Neural cell (in vitro differentiated cells): ENCODE measurements at regions not wholly inside any gene's neighbourhood (a gene's known extent, or its start where the extent isn't known, plus 50 kb on each side); places are given as distances from the start of the nearest gene placed in this dataset.

ENCODE experiments used
- H2AFZ ChIP-seq: fragments of 200-600, 300-800 bp; sonication (generic), shearing (Covaris generic); 2 replicates; pipeline ENCODE4 v1.6.0; 2014; ENCODE audit warnings: low read depth, mild to moderate bottlenecking, antibody characterized with exemption, low read length, moderate library complexity
- H3F3A ChIP-seq: fragments of 200-600 bp; shearing (Covaris generic); 2 replicates; pipeline ENCODE4 v1.6.1; 2016; ENCODE audit warnings: mild to moderate bottlenecking, moderate library complexity, mixed read lengths, antibody characterized with exemption, low read length; ENCODE audit not compliant: insufficient read depth, poor library complexity, severe bottlenecking
- H3K27ac ChIP-seq: fragments of 200-600, 300-800 bp; sonication (generic), shearing (Covaris generic); 2 replicates; pipeline ENCODE4 v1.5.1; 2014; ENCODE audit warnings: mild to moderate bottlenecking, low read length, moderate library complexity
- H3K27me3 ChIP-seq: fragments of 300-800, 200-600 bp; sonication (generic), shearing (Covaris generic); 2 replicates; pipeline ENCODE4 v1.6.0; 2014; ENCODE audit warnings: mild to moderate bottlenecking, low read depth, low read length, moderate library complexity; ENCODE audit not compliant: insufficient read depth
- H3K36me3 ChIP-seq: fragments of 300-800, 200-600 bp; sonication (generic), shearing (Covaris generic); 2 replicates; pipeline ENCODE4 v1.5.1; 2014; ENCODE audit warnings: mild to moderate bottlenecking, antibody characterized with exemption, low read length, moderate library complexity; ENCODE audit not compliant: insufficient read depth
- H3K4me2 ChIP-seq: fragments of 300-800, 200-600 bp; sonication (generic), shearing (Covaris generic); 2 replicates; pipeline ENCODE4 v1.6.0; 2014; ENCODE audit warnings: mild to moderate bottlenecking, low read length
- H3K4me3 ChIP-seq: fragments of 300-800, 200-600 bp; sonication (generic), shearing (Covaris generic); 2 replicates; pipeline ENCODE4 v1.5.1; 2014; ENCODE audit warnings: mild to moderate bottlenecking, low read length, moderate library complexity
- H3K79me2 ChIP-seq: fragments of 200-600 bp; shearing (Covaris generic); replicated peaks from 2 replicates; pipeline ENCODE4 v1.6.0; 2014; ENCODE audit warnings: mild to moderate bottlenecking, low read length, moderate library complexity; ENCODE audit not compliant: insufficient read depth
- H3K9ac ChIP-seq: fragments of 300-800, 200-600 bp; sonication (generic), shearing (Covaris generic); 2 replicates; pipeline ENCODE4 v1.6.1; 2016; ENCODE audit warnings: mild to moderate bottlenecking, low read length, mixed read lengths
- H3K9me2 ChIP-seq: fragments of 200-600 bp; shearing (Covaris generic); 2 replicates; pipeline ENCODE4 v1.6.1; 2016; ENCODE audit warnings: mild to moderate bottlenecking, low read length, mixed read lengths; ENCODE audit not compliant: insufficient read depth
- H3K9me3 ChIP-seq: fragments of 200-600, 300-800 bp; sonication (generic), shearing (Covaris generic); 2 replicates; pipeline ENCODE4 v1.6.1; 2016; ENCODE audit warnings: mild to moderate bottlenecking, mixed run types, low read length, moderate library complexity, mixed read lengths
- H4K20me1 ChIP-seq: fragments of 200-600 bp; shearing (Covaris generic); 2 replicates; pipeline ENCODE4 v1.6.1; 2016; ENCODE audit warnings: mild to moderate bottlenecking, mixed run types; ENCODE audit not compliant: insufficient read depth
- EP300 ChIP-seq: fragments of 450-650 bp; conservative IDR thresholded peaks from 2 replicates; pipeline ENCODE4 v1.6.1; 2014; ENCODE audit warnings: antibody characterized with exemption, mild to moderate bottlenecking, moderate library complexity; ENCODE audit not compliant: poor library complexity, severe bottlenecking
- EZH2 ChIP-seq: fragments of 200-600, 300-800 bp; shearing (Covaris generic), sonication (generic); IDR thresholded peaks from 2 replicates; pipeline ENCODE4 v1.6.1; 2014; ENCODE audit warnings: antibody characterized with exemption, low read length, borderline replicate concordance, mild to moderate bottlenecking; ENCODE audit not compliant: insufficient read depth, poor library complexity, severe bottlenecking
- MXI1 ChIP-seq: fragments of 450-650 bp; conservative IDR thresholded peaks from 2 replicates; pipeline ENCODE4 v1.6.1; 2014; ENCODE audit warnings: antibody characterized with exemption, mild to moderate bottlenecking; ENCODE audit not compliant: poor library complexity, severe bottlenecking
- POLR2AphosphoS5 ChIP-seq: IDR thresholded peaks from 2 replicates; pipeline ENCODE4 v1.6.1; 2012
- RAD21 ChIP-seq: fragments of 450-650 bp; conservative IDR thresholded peaks from 2 replicates; pipeline ENCODE4 v1.6.1; 2014; ENCODE audit warnings: antibody characterized with exemption, mild to moderate bottlenecking, moderate library complexity
- SMC3 ChIP-seq: fragments of 450-650 bp; conservative IDR thresholded peaks from 2 replicates; pipeline ENCODE4 v1.6.1; 2014; ENCODE audit warnings: antibody characterized with exemption, mild to moderate bottlenecking, moderate library complexity; ENCODE audit not compliant: poor library complexity
- TAF1 ChIP-seq: IDR thresholded peaks from 2 replicates; pipeline ENCODE4 v1.6.1; 2012; ENCODE audit warnings: low read depth
- TF ChIP-seq, protein P1 (sequence below): fragments of 450-650 bp; IDR thresholded peaks from 2 replicates; pipeline ENCODE4 v1.5.1; 2014; ENCODE audit warnings: antibody characterized with exemption, mild to moderate bottlenecking, moderate library complexity; ENCODE audit not compliant: poor library complexity, severe bottlenecking
- TF ChIP-seq, protein P2 (sequence below): IDR thresholded peaks from 2 replicates; pipeline ENCODE4 v1.6.1; 2012; ENCODE audit warnings: borderline replicate concordance

DNA sequence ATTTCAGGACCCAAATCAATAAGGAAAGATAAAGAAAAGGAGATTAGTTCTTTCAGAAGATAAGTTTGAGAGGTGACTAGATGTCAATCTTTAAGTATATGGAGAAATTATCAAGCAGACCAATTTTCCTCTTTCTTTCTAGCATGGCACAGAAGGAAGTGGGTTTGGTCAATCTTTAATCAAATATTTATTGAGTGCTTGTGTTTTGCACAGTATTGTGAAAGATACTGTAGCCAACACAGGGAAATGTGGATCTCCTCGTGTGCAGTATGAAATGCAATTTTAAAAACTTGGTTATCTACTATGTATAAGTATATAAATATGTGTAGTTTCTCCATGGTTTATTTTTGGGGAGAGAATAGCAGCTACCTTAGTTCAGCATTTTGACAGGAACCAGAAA, 655.2 kb downstream of the RAPGEF2 start:
- Histone ChIP-seq H2AFZ (no peak overlapping the region), H3K9ac (no peak overlapping the region), H3K79me2 (no peaks in the 10 kb centered on the region), H3K9me3 (no peaks in the 10 kb centered on the region), H3F3A (no peaks in the 10 kb centered on the region), H3K4me2 (no peak overlapping the region), H4K20me1 (no peaks in the 10 kb centered on the region), H3K36me3 (no peaks in the 10 kb centered on the region), H3K27ac (no peak overlapping the region), H3K4me3 (no peak overlapping the region), H3K9me2 (no peaks in the 10 kb centered on the region), H3K27me3 (no peaks in the 10 kb centered on the region)
- no peak for TF ChIP-seq POLR2AphosphoS5
- TF ChIP-seq MXI1, result no peak
- TF ChIP-seq SMC3, result no peak
- TF ChIP-seq, protein P1, sequence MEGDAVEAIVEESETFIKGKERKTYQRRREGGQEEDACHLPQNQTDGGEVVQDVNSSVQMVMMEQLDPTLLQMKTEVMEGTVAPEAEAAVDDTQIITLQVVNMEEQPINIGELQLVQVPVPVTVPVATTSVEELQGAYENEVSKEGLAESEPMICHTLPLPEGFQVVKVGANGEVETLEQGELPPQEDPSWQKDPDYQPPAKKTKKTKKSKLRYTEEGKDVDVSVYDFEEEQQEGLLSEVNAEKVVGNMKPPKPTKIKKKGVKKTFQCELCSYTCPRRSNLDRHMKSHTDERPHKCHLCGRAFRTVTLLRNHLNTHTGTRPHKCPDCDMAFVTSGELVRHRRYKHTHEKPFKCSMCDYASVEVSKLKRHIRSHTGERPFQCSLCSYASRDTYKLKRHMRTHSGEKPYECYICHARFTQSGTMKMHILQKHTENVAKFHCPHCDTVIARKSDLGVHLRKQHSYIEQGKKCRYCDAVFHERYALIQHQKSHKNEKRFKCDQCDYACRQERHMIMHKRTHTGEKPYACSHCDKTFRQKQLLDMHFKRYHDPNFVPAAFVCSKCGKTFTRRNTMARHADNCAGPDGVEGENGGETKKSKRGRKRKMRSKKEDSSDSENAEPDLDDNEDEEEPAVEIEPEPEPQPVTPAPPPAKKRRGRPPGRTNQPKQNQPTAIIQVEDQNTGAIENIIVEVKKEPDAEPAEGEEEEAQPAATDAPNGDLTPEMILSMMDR, result no peak
- no peak for TF ChIP-seq TAF1
- no peak for TF ChIP-seq EZH2
- TF ChIP-seq RAD21, result no peak
- no peak for TF ChIP-seq EP300
- TF ChIP-seq, protein P2, sequence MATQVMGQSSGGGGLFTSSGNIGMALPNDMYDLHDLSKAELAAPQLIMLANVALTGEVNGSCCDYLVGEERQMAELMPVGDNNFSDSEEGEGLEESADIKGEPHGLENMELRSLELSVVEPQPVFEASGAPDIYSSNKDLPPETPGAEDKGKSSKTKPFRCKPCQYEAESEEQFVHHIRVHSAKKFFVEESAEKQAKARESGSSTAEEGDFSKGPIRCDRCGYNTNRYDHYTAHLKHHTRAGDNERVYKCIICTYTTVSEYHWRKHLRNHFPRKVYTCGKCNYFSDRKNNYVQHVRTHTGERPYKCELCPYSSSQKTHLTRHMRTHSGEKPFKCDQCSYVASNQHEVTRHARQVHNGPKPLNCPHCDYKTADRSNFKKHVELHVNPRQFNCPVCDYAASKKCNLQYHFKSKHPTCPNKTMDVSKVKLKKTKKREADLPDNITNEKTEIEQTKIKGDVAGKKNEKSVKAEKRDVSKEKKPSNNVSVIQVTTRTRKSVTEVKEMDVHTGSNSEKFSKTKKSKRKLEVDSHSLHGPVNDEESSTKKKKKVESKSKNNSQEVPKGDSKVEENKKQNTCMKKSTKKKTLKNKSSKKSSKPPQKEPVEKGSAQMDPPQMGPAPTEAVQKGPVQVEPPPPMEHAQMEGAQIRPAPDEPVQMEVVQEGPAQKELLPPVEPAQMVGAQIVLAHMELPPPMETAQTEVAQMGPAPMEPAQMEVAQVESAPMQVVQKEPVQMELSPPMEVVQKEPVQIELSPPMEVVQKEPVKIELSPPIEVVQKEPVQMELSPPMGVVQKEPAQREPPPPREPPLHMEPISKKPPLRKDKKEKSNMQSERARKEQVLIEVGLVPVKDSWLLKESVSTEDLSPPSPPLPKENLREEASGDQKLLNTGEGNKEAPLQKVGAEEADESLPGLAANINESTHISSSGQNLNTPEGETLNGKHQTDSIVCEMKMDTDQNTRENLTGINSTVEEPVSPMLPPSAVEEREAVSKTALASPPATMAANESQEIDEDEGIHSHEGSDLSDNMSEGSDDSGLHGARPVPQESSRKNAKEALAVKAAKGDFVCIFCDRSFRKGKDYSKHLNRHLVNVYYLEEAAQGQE, result no peak

DNA sequence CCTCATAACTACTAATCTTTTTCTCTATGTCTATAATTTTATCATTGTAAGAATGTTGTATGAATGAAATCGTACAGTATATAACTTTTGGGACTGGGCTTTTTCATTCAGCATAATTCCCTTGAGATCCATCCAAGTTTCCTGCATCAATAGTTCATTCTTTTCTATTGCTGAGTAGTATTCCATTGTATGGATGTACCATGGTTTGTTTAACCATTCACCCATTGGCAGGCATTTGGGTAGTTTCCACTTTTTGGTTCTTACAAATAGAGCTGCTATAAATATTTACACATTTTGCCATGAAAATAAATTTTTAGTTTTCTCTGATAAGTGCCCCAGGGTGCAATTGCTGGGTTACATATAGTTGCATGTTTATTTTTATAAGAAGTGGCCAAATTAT, 659.8 kb downstream of the RAPGEF2 start:
- H3K36me3 ChIP-seq, result no peaks in the 10 kb centered on the region
- H3K4me3 ChIP-seq, result no peak overlapping the region
- no peaks in the 10 kb centered on the region for H3F3A ChIP-seq
- no peaks in the 10 kb centered on the region for H3K27me3 ChIP-seq
- H3K27ac ChIP-seq, result no peak overlapping the region
- no peaks in the 10 kb centered on the region for H3K79me2 ChIP-seq
- H3K4me2 ChIP-seq, result no peak overlapping the region
- no peaks in the 10 kb centered on the region for H4K20me1 ChIP-seq
- no peak overlapping the region for H2AFZ ChIP-seq
- TF ChIP-seq EP300 (no peak), MXI1 (no peak), RAD21 (no peak), EZH2 (no peak), POLR2AphosphoS5 (no peak), SMC3 (no peak), TAF1 (no peak)
- TF ChIP-seq, protein P1, result no peak
- TF ChIP-seq, protein P2, result no peak
- no peaks in the 10 kb centered on the region for H3K9me3 ChIP-seq
- H3K9ac ChIP-seq, result no peak overlapping the region
- no peaks in the 10 kb centered on the region for H3K9me2 ChIP-seq
